IMR-90 (cell line): ENCODE measurements at regions not wholly inside any gene's neighbourhood (a gene's known extent, or its start where the extent isn't known, plus 50 kb on each side); places are given as distances from the start of the nearest gene placed in this dataset.

ENCODE experiments used
- POLR2A ChIP-seq: IDR thresholded peaks from 2 replicates; pipeline ENCODE4 v1.6.1; 2012; ENCODE audit warnings: mild to moderate bottlenecking, low read depth, low read length
- RCOR1 ChIP-seq: IDR thresholded peaks from 2 replicates; pipeline ENCODE4 v1.6.1; 2012; ENCODE audit warnings: mild to moderate bottlenecking, low read length, improper control_type of control experiment; ENCODE audit not compliant: insufficient replicate concordance
- SMC3 ChIP-seq: fragments of 150-350 bp; IDR thresholded peaks from 2 replicates; pipeline ENCODE4 v1.6.1; 2016; ENCODE audit warnings: low read depth, mild to moderate bottlenecking, antibody characterized with exemption, low read length, moderate library complexity
- TF ChIP-seq, protein P1 (sequence below): conservative IDR thresholded peaks from 2 replicates; pipeline ENCODE4 v1.5.1; 2012; ENCODE audit warnings: mild to moderate bottlenecking, low read depth, low read length, improper control_type of control experiment
- TF ChIP-seq, protein P2 (sequence below): fragments of 150-350 bp; IDR thresholded peaks from 2 replicates; pipeline ENCODE4 v1.6.1; 2017; ENCODE audit warnings: mild to moderate bottlenecking, antibody characterized with exemption, low read length, low read depth

DNA sequence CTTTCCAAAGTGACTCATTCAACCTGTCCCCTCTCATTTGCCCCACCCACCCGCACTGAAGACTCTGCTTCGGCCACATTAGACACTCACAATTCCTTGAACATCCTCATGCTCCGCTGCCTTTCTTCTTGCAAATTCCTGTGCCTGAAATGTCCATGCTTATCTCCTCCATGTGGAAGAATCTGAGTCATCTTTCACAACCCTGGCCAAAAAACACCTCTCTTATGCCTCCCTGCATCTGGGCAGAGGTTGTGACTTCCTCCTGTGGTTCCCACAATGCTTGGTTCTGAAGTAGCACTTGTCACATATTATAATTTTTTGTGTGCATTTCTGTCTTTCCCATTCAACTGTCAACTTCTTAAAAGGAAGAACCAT lies 238.6 kb downstream of the ENC1 start:
- TF ChIP-seq, protein P1, sequence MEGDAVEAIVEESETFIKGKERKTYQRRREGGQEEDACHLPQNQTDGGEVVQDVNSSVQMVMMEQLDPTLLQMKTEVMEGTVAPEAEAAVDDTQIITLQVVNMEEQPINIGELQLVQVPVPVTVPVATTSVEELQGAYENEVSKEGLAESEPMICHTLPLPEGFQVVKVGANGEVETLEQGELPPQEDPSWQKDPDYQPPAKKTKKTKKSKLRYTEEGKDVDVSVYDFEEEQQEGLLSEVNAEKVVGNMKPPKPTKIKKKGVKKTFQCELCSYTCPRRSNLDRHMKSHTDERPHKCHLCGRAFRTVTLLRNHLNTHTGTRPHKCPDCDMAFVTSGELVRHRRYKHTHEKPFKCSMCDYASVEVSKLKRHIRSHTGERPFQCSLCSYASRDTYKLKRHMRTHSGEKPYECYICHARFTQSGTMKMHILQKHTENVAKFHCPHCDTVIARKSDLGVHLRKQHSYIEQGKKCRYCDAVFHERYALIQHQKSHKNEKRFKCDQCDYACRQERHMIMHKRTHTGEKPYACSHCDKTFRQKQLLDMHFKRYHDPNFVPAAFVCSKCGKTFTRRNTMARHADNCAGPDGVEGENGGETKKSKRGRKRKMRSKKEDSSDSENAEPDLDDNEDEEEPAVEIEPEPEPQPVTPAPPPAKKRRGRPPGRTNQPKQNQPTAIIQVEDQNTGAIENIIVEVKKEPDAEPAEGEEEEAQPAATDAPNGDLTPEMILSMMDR: no peak
- no peak for TF ChIP-seq POLR2A
- TF ChIP-seq, protein P2, sequence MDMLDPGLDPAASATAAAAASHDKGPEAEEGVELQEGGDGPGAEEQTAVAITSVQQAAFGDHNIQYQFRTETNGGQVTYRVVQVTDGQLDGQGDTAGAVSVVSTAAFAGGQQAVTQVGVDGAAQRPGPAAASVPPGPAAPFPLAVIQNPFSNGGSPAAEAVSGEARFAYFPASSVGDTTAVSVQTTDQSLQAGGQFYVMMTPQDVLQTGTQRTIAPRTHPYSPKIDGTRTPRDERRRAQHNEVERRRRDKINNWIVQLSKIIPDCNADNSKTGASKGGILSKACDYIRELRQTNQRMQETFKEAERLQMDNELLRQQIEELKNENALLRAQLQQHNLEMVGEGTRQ: no peak
- TF ChIP-seq RCOR1: no peak
- TF ChIP-seq SMC3: no peak
